GF-D8 (cell line): ENCODE measurements at regions not wholly inside any gene's neighbourhood (a gene's known extent, or its start where the extent isn't known, plus 50 kb on each side); places are given as distances from the start of the nearest gene placed in this dataset.

Experiments used
- DNase-seq: peaks from one replicate; lab custom pipeline; 2025; lab: John Stamatoyannopoulos, UW

DNA sequence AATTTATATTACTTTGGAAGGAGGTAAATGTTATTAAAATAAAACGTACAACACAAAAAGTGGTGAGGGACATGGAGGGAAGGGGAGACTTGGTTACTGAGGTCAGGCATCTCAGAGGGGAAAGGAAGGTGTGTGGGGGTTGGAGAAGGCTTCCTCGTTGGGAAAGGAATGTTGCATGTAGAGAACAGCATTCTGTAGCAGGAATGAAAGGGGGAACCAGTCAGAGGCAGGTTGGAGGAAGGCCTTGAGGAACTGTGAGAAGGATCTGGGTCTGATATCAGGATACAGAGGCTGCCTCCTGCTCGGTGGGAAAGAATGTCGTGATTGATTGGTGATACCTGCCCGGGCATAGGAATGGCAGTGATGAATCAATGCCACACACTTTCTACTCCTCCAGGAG, 103.3 kb upstream of the ZFHX3 start:
- no peak for DNase-seq

DNA sequence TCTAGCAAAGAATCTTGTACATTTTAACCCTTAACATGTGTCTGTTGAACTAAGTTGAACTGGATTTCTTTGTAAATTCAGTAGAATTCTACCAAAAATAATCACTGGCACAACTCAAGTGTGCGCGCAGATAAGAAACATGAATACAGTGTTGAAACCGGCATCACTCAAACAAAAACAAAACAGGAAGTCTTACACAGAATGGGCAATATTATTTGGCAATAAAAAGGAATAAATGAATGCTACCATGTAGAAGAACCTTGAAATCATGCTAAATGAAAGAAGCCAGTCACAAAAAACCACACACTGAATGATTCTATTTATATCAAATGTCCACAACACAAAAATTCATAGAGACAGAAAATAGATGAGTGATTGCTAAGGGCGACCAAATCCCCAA, 102.9 kb upstream of the ZFHX3 start:
- no peak for DNase-seq

DNA sequence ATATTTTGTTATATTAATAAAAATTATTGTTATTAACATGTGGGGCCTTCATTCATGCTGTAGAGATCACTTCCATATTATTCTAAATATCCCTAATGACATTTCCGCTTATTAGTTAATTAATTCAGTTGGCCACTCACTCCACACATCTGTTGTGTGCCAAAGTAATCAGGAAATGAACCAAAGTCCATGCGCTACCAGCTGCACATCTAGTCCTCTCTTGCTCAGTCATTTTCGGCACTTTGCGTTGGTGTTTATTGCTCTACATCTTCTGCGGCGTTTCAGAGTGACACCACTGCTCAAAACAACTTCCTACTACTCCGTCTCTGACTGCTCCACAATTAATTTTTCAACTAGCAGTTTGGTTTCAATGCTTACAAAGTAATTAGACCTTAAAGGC, 101.4 kb upstream of the ZFHX3 start:
- no peak for DNase-seq

DNA sequence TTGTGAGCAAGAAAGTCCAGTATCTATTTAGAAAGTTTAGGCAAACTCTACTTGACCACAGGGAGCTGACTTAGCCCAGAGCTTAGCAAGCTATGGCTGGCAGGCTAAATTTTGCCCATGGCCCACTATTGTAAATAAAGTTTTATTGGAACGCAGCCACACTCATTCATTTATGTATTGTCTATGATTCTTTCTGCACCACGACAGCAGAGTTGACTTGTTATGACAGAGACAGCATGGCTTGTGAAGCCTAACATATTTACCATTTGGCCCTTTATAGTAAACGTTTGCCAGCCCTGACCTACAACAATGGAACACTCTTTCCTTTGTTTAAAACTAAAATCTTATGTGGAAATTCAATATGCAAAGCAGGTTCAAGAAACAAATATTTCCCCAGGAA, 100.0 kb upstream of the ZFHX3 start:
- no peak for DNase-seq

DNA sequence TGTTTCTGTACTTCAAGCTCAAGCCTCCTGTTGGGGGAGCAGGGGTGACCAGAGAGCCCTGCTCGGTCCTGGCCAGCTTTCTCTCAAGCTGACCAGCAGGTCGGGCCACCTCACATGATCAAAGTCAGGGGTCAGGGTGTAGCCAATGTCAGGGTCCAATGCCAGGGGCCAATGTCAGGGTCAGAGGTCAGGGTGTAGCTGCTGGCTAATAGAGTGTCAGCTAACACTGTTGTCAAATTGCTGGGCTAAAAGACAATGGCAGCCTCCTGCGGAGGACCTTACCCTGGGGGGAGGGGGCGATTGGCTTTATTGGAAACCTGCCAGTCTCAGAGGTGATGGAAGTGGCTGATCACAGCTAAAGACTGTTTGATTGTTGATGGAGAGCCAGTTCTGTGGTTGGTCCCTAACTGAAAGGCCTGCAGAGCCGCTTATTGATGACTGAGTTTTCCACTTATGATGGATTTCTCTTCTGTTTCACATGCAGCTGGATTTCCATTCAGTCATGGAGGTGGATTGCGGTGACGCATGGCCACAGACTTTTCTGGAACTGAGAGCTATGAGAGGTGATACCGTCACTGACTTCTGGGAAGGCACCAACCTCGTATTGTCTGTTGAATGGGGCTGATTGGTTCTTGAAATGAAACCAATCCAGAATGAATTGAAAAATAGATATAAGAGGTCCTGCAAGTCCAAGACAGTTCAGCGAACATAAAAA, 97.4 kb upstream of the ZFHX3 start:
- DNase-seq, result no peak

DNA sequence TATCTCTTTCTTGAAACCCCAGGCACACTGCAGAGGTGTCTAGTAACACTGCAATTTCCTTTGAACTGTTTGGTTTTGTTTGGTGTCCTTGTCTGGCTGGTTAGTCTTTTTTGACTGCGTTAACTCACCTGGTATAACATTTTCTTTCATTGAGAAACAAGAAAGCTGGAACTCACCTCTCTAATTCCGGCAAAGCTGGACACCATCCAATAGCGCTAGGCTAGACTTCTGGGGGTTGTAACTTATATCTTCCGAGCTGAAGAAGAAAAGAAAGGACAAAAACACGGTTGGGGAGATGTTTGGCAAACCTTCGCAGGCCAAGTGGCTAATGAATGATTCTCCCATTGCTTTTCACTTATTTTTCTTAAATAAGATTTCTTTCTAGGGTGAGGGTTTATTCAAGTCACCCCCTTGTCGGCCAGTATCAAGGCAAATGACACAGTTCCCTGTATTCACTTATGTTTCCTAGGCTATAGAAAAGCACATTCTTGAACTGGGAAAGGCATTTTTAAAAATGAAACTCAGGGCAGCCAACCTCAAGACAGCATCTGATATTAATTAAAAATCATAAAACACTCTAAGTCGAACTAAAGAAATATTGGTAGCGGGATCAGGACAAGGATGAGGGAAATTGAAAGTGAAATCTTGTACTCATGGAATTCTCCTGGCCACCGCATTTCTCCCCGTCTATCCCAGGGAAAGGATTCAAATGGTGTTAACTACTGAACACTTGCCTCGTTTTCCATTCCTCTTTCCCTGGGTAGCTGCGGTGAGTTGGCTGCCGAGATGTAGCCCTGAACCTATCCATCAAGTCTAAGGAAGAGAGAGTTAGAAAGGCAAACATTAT, 95.9 kb upstream of the ZFHX3 start:
- DNase-seq, result no peak

DNA sequence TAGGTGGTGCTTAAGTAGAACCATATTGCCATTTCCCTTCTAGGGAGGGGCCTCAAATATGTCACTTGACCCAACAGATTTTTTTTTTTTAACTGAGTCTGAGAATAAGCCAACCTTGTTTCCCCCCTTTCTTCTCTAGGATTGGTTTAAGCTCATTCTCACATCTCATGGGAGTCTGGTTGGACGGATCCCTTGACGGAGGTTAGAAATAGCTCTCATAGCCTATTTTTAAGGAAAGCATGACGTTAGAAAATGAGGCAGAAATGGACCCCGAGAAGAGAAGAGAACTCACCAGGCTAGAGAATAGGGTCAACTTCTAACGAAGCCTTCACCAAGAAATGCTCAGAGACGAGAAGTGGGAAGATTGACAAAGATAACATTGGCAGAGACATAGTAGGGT, 95.1 kb upstream of the ZFHX3 start:
- no peak for DNase-seq

DNA sequence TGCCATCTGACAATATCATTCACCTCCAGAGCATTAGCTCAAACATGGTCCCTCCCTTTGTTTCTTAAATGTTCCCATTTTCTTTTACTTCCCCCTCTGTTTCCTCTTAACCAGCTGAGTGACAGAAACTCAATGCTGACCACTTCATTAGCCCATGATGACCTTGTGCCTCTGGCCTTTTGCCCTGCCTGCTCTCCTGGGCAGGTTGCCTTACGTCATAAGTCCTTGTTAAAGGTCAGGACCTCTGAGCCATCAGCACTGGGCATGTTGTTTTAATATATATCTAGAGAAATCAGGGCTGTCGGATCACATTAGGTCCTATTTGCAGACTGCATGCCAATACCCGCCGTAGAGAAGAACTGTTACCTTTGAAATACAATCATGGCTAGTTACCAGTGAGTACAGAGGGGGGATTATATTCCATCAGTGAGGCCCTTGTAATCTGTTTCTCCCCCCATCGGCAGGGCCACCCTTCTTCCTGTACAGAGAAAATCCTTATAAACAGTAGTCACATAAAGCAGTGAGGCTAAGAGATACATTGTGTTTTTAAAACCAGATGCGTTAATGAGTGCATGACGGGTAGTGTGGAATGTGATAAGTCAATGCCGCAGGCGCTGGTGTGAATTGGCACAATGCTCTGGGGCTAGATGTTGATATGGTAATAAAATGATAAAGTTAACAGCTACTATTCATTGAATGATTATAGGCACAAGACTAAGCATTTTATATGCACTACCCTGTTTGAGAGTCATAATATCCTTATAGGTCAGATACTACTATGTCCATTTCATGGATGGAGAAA, 94.3 kb upstream of the ZFHX3 start:
- DNase-seq, result no peak

DNA sequence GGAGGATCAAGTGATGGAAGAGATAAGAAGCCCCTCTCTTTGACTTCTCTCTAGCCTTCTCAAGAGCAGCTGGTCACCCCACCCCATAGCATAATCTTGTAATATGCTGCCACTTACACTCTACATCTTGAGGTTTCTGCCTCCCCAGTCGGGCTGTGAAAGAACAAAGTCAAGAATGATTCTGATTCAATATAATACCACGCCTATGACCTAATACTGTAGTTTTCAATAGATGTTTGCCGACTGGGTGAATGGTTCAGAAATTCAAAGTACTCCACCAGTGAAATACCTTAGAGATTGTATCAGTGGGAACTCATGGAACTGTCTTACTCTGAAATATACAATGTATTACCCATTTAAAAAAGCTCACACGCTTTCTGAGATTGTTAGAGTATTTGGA, 93.0 kb upstream of the ZFHX3 start:
- no peak for DNase-seq

DNA sequence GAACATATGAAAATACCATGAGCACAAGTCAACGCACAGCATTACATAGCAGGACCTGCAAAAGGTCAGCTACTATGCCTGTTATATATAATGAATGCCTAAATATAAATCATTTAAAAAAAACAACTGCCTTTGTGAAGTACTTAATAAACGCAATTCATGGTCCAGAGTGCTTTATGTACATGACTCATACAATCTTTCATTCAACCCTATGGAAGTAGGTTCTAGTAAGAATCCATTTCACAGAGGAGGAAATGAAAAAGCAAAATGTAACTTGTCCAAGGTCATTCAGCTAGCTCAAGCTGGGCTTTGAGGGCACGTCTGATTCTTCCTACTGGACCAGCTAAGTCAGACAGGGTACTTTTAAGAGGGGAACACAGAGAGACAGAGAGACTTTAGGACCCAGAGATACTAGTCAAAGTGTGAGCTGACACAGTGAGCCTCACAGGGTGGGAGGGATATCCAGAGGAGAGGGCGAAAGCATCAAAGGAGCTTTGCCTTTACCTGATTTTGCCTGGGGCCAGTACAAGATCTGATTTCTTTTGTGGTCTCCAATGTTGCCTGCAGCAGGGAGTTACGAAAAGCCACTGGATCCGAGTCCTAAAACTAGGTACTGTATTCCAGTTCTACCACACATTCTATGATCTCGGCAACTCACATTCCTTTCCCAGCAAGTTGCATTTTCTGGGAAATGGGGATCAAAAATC, 83.4 kb upstream of the ZFHX3 start:
- no peak for DNase-seq

DNA sequence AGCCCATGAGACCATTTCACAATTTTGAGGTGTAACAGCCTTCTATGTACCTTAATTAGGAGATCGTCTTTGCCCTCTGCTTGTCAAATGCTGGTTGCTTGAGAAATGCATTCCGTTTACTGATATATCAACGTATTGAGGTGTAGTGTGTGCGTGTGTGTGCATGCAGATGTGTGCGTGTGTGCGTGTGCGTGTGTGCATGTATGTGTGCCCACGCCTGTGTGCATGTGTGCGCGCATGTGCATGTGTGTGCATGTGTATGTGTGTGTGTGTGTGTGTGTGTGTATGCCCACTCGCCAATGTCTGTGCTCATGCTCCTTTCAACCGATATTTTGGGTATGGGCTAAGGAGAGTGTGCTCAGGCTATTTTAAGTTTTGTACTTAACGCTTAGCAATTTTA, 81.5 kb upstream of the ZFHX3 start:
- DNase-seq, result no peak

DNA sequence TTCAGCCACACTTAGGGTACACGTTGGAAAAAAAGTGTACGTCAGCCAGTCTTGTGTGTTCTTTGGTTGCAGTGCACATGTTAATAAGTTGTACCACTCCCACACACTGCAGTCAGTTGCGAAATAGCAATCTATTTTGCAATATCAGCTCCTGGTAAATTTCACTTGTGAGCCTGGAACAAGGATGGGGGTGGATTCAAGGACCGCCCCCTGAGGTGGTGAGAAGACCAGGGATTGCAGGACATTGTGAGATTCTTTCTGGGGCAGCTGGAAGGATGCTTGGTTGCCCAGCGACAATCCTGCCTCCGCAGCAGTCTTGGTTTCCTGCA, 78.6 kb upstream of the ZFHX3 start:
- no peak for DNase-seq

DNA sequence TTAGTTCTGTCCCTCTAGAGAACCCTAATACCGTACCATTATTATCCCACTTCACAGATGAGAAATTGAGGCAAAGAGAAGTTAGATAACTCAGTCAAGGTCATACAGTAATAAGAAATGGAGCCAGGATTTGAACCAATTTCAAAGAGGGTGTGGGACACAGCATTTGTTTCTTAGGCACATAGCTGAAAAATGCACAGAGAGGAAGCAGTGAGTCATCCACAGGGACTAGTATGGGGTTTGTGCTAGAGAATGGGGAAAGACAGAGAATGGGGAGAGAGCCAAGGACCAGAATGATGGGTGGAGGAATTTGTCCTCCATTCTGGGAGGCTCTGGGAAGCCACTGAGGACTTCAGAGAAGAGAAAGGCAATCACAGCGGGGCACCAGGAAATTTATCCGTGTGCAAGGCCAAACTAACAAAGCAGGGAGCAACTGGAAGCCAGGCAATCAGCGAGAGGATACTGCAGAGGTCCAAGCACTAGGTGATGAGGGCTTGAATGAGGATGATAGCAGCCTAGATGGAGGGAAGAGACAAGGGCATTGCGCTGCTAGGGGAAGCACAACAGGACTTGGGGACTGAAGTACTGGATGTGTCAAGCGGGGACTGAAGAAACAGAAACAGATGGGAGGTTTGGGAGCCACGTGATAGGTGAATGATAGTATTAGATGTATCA, 78.1 kb upstream of the ZFHX3 start:
- DNase-seq, result no peak

DNA sequence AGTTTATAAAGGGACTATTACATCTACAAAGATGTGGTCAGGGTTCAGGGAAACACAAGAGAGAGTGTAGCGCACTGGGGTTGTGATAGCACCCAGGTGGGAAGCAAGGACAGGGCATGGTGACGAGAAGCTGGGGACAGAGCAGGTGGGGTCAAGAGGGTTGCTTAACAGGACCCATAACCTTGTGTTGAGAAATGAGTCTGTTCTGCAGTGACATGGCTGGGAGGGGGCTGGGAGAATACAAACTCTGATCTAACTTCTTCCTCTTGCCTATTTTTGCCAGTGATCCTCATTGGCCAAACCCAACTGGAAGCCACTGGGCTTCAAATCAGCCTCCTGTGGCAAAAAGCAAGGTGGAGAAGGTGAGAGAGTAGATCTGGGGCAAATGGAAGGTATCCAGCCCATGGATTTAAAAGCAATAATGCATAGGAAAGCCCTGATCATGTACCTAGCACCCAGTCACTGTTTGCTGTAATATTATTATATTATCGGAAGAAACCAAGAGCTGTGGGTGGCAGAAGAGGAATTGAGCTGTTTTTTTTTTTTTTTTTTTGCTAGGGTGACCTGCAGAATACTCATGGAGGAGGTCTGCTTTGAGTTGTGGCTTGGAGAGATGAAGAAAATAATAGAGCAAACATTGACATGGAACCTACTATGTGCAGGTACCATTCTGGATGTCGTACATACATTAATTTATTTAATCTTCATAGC, 76.9 kb upstream of the ZFHX3 start:
- no peak for DNase-seq

DNA sequence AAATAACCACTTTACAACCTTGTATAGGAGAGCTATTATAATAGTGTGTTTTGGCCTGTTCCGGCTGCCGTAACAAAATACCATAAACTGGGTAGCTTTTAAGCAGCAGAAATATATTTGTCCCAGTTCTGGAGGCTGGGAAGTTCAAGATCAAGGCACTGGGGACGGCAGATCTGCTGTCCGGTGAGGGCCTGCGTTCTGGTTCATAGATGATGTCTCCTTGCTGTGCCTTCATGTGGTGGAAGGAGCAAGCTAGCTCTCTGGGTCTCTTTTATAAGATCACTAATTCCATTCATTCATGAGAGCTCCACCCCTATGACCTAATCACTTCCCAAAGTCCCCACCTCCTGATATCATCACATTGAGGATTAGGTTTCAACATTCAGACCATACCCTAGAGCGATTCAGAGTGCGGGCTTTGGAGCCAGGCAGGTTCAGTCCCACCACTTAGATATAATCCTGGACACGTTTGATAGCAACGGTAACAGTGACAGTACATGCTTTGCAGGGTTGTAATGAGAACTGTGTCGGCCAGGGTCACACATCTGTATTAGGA, 76.2 kb upstream of the ZFHX3 start:
- DNase-seq, result no peak

DNA sequence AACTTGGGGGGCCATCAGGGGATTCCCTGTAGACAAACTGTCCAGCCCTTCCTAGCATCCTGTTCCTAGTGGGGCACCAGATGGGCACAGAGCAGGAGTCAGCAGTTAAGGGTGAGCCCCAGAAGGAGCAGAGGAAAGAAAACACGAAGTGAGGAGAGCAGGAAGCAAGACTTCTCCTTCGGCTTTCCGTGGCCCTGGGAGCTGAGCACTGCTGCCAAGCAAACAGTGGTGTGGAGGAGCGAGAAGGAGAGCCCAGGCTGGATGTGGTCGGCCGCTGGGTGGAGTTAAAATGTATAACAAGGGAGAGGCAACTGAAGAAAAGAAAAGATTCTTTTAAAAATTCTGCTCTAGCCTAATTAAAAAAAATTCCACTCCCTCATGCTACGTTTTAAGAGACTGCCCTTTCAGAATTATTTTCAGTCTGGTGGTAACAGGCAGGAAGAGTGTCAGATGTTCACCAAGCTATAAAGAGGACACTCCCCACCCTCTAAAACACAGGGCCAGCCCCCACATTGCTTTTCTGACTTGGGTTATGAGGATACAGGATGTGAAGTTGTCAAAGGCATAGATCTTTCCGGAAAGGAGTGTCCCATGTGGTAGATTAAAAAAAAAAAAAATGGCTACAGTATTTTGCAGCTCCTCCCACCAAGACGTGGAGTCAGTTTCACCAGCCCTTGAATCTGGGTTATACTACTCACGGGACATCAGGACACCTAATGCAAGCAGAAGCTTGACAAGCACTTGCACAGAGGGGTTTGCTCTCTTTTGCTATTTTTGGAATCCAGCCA, 74.9 kb upstream of the ZFHX3 start:
- DNase-seq, result no peak

DNA sequence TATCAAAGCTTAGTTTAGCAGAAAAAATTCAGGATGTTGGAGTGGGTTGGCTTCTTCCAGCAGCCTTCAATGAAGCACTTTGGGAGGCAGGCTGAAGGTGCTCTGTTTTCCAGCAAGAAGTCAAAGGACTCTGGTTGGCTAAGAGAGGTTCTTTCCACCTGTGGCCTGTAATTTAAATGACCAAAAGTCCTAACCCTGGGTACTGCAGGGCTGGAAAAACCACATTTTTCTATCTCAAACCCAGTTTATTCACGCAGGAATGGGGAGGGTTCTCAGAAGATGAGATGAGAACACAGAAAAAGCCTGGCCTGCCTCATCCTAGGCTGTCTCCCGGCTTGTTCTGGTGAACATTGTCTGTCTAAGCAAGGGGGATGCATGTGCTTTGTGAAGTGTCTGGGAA, 68.6 kb upstream of the ZFHX3 start:
- DNase-seq, result no peak

DNA sequence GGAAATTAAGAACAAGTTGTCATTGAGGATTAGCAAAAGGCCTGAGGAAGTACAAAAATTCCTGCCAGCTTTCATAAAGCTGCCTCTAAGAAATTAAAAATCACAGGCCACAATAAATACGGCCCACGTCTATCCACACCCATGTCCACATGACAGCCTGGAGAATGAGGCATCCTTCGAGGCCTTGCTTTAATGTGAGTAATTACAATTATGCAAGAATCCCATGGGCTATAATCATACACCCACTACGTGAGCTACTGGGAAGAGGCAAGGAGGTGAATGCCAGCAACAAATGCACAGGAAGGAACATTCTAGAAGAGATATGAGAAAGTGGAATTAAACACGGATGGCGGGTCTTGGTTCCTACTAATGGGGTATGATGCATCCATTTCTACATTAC, 65.4 kb upstream of the ZFHX3 start:
- DNase-seq, result no peak

DNA sequence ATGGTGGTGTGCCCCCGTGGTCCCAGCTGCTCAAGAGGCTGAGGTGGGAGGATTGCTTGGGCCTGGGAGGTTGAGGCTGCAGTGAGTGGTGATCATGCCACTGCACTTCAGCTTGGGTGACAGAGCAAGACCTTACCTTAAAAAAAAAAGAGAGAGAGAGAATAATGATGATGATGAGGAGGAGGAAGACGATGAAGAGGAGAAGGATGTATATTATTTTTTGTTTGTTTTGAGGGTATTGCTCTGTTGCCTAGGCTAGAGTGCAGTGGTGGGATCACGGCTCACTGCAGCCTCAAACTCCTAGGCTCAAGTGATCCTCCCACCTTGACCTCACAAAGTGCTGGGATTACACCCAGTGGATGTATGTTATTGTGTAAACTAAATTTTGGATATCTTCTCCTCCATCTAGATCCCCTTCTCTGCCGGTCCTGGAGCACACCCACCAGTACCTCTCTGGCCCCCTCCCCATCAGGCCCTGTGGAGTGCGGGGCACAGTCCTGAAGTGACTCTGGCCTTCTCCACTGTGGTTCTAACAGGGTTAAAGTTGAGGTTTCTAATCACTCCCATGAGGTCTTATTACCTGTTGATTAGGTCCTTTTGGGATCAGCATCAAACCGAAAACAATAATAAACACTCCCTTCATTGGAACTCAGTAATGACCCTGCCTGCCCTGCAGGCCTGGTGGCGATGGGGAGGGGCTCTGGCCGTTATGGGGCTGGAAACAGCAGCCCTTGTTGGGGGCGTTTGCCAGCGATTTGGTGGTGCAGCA, 60.5 kb upstream of the ZFHX3 start:
- no peak for DNase-seq
